HG03025 (cell line): ENCODE measurements at regions not wholly inside any gene's neighbourhood (a gene's known extent, or its start where the extent isn't known, plus 50 kb on each side); places are given as distances from the start of the nearest gene placed in this dataset.

Experiments used
- ATAC-seq: cut with Tn5 transposase; IDR thresholded peaks from one replicate; pipeline ENCODE4 v1.9.1; 2021; ENCODE audit warnings: mild to moderate bottlenecking, moderate library complexity; ENCODE audit not compliant: unreplicated experiment, low FRiP score

GRCh38 chr4:13260513-13260912, 223.6 kb downstream of the RAB28 start:
- ATAC-seq: no peak

GRCh38 chr4:13250263-13250662, 233.9 kb downstream of the RAB28 start:
- ATAC-seq: no peak

- no peak for ATAC-seq
Measured at GRCh38 chr4:13248621-13249298, 235.4 kb downstream of the RAB28 start.

GRCh38 chr4:13246107-13246506, 238.0 kb downstream of the RAB28 start:
- no peak for ATAC-seq

GRCh38 chr4:13244444-13244843, 239.7 kb downstream of the RAB28 start:
- no peak for ATAC-seq

- ATAC-seq: no peak
Measured at GRCh38 chr4:13243152-13243551, 241.0 kb downstream of the RAB28 start.

- ATAC-seq: no peak
Measured at GRCh38 chr4:13240066-13240465, 244.1 kb downstream of the RAB28 start.

- ATAC-seq: no peak
Measured at GRCh38 chr4:13238936-13239335, 245.2 kb downstream of the RAB28 start.

- ATAC-seq: no peak
Measured at GRCh38 chr4:13236485-13236884, 247.7 kb downstream of the RAB28 start.

GRCh38 chr4:13233755-13234154, 250.4 kb downstream of the RAB28 start:
- ATAC-seq: no peak

- no peak for ATAC-seq
Measured at GRCh38 chr4:13219971-13220370, 264.2 kb downstream of the RAB28 start.

- no peak for ATAC-seq
Measured at GRCh38 chr4:13218326-13218958, 265.7 kb downstream of the RAB28 start.

- no peak for ATAC-seq
Measured at GRCh38 chr4:13215560-13215959, 268.6 kb downstream of the RAB28 start.

GRCh38 chr4:13212936-13213335, 271.2 kb downstream of the RAB28 start:
- no peak for ATAC-seq

GRCh38 chr4:13209600-13209999, 274.5 kb downstream of the RAB28 start:
- no peak for ATAC-seq

GRCh38 chr4:13208558-13209193, 275.5 kb downstream of the RAB28 start:
- no peak for ATAC-seq

- ATAC-seq: no peak
Measured at GRCh38 chr4:13207226-13207625, 276.9 kb downstream of the RAB28 start.

GRCh38 chr4:13203101-13203500, 281.0 kb downstream of the RAB28 start:
- no peak for ATAC-seq

GRCh38 chr4:13202701-13203100, 281.4 kb downstream of the RAB28 start:
- no peak for ATAC-seq

- no peak for ATAC-seq
Measured at GRCh38 chr4:13201241-13201640, 282.9 kb downstream of the RAB28 start.

GRCh38 chr4:13196721-13197120, 287.4 kb downstream of the RAB28 start:
- no peak for ATAC-seq

- no peak for ATAC-seq
Measured at GRCh38 chr4:13193662-13194061, 290.5 kb downstream of the RAB28 start.
